Left ventricle myocardium inferior (tissue), 1 donor: ENCODE measurements at regions not wholly inside any gene's neighbourhood (a gene's known extent, or its start where the extent isn't known, plus 50 kb on each side); places are given as distances from the start of the nearest gene placed in this dataset.

Experiments
- DNase-seq: peaks from one replicate; pipeline ENCODE4 v3.0.0-alpha.2; 2020
- H3K27ac ChIP-seq: fragments of 200-600 bp; replicated peaks from 2 replicates; pipeline ENCODE4 v1.8.0; 2021
- H3K27me3 ChIP-seq: fragments of 200-600 bp; 2 replicates; pipeline ENCODE4 v1.8.0; 2021; ENCODE audit warnings: low read depth
- H3K36me3 ChIP-seq: fragments of 200-600 bp; 2 replicates; pipeline ENCODE4 v1.8.0; 2021
- H3K4me1 ChIP-seq: fragments of 200-600 bp; 2 replicates; pipeline ENCODE4 v1.8.0; 2021
- H3K4me3 ChIP-seq: fragments of 200-600 bp; 2 replicates; pipeline ENCODE4 v1.8.0; 2021; ENCODE audit warnings: mild to moderate bottlenecking, moderate library complexity
- H3K9me3 ChIP-seq: fragments of 200-600 bp; replicated peaks from 2 replicates; pipeline ENCODE4 v1.8.0; 2021
- CTCF ChIP-seq: fragments of 200-600 bp; IDR thresholded peaks from 2 replicates; pipeline ENCODE4 v1.8.0; 2021; ENCODE audit warnings: antibody characterized with exemption, mild to moderate bottlenecking, borderline replicate concordance
- intact Hi-C: fragments of 100-400 bp; cut with micrococcal nuclease; formaldehyde crosslinking; loops from one replicate; pipeline ENCODE4 v1.11.0; 2022
- donor health status: DM: no; HTN: yes; CAD: no; lungs with severe emphysema.

GRCh38 chr6:21450628-21451027 lies 142.9 kb upstream of the SOX4 start:
- intact Hi-C loops = no loop called here
- Histone ChIP-seq H3K27me3 (no peaks in the 10 kb centered on the region), H3K27ac (no peak overlapping the region), H3K9me3 (no peaks in the 10 kb centered on the region), H3K36me3 (no peaks in the 10 kb centered on the region), H3K4me3 (no peak overlapping the region), H3K4me1 (peaks cover 10% of the 10 kb centered on the region)
- DNase-seq = no peak
- no peak for TF ChIP-seq CTCF

- Histone ChIP-seq H3K4me3 (no peak overlapping the region), H3K36me3 (no peaks in the 10 kb centered on the region), H3K27ac (no peak overlapping the region), H3K9me3 (no peaks in the 10 kb centered on the region), H3K4me1 (peaks cover 12% of the 10 kb centered on the region), H3K27me3 (no peaks in the 10 kb centered on the region)
- DNase-seq = no peak
- intact Hi-C loops = no loop called here
- TF ChIP-seq CTCF = no peak
These were observed 142.0 kb upstream of the SOX4 start for GRCh38 chr6:21451546-21452013.

- TF ChIP-seq CTCF = no peak
These were observed 139.3 kb upstream of the SOX4 start for GRCh38 chr6:21454262-21454661.

GRCh38 chr6:21455071-21455470 lies 138.5 kb upstream of the SOX4 start:
- TF ChIP-seq CTCF = no peak
- no peaks in the 10 kb centered on the region for H3K9me3 ChIP-seq
- no peak overlapping the region for H3K27ac ChIP-seq
- no peaks in the 10 kb centered on the region for H3K27me3 ChIP-seq
- intact Hi-C loops = no loop called here
- no peaks in the 10 kb centered on the region for H3K36me3 ChIP-seq
- H3K4me3 ChIP-seq = no peak overlapping the region
- no peak for DNase-seq
- peaks cover 12% of the 10 kb centered on the region for H3K4me1 ChIP-seq

More at GRCh38 chr6:21454262-21454661, 139.3 kb upstream of the SOX4 start:
- intact Hi-C loops = no loop called here
- DNase-seq = no peak
- no peaks in the 10 kb centered on the region for H3K27me3 ChIP-seq
- no peaks in the 10 kb centered on the region for H3K9me3 ChIP-seq
- H3K4me3 ChIP-seq = no peak overlapping the region
- H3K36me3 ChIP-seq = no peaks in the 10 kb centered on the region
- H3K4me1 ChIP-seq = peaks cover 12% of the 10 kb centered on the region
- no peak overlapping the region for H3K27ac ChIP-seq

GRCh38 chr6:21457647-21458046 lies 135.9 kb upstream of the SOX4 start:
- peaks cover 12% of the 10 kb centered on the region for H3K4me1 ChIP-seq
- no peak for TF ChIP-seq CTCF
- no peaks in the 10 kb centered on the region for H3K9me3 ChIP-seq
- no peak overlapping the region for H3K27ac ChIP-seq
- H3K4me3 ChIP-seq = no peak overlapping the region
- no peaks in the 10 kb centered on the region for H3K27me3 ChIP-seq
- DNase-seq = no peak
- H3K36me3 ChIP-seq = no peaks in the 10 kb centered on the region
- intact Hi-C loops = no loop called here

GRCh38 chr6:21459641-21460040 lies 133.9 kb upstream of the SOX4 start:
- intact Hi-C loops = no loop called here
- Histone ChIP-seq H3K27me3 (no peaks in the 10 kb centered on the region), H3K27ac (no peak overlapping the region), H3K9me3 (no peaks in the 10 kb centered on the region), H3K4me1 (peaks cover 12% of the 10 kb centered on the region), H3K4me3 (no peak overlapping the region), H3K36me3 (no peaks in the 10 kb centered on the region)
- DNase-seq = no peak
- no peak for TF ChIP-seq CTCF
